GM12865 (cell line): ENCODE measurements at regions not wholly inside any gene's neighbourhood (a gene's known extent, or its start where the extent isn't known, plus 50 kb on each side); places are given as distances from the start of the nearest gene placed in this dataset.

Experiments
- DNase-seq: peaks from one replicate; pipeline ENCODE4 v3.0.0; 2010; ENCODE audit warnings: low read depth
- H3K4me3 ChIP-seq: 2 replicates; pipeline ENCODE4 v1.5.1; 2011; ENCODE audit warnings: mild to moderate bottlenecking, low read depth, low read length, control low read depth
- TF ChIP-seq, protein P1 (sequence below): IDR thresholded peaks from 2 replicates; pipeline ENCODE4 v1.5.1; 2011; ENCODE audit warnings: low read length, control low read depth, low read depth, inconsistent platforms; ENCODE audit not compliant: insufficient read depth; ENCODE audit errors: missing control alignments

DNA sequence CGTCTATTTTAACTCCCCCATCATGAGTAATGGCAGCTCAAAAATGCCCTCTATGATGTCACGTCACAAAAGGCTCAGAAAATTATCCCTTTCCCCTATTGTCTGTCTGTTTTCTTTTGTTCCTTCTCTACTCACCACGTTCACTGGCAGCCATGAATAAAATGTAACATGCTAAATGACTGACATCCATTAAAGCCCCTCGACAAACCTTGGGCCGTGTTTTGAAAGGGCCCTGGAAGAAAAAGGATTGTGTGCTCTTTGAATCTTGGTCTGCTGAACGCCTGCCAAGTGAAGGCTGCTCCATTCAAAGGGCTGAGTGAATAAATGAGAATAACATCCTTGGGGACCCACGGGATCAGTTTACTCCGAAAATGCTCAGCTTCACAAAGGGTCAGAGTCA, 118.7 kb downstream of the RPS12 start:
- no peak overlapping the region for H3K4me3 ChIP-seq
- no peak for DNase-seq
- TF ChIP-seq, protein P1, sequence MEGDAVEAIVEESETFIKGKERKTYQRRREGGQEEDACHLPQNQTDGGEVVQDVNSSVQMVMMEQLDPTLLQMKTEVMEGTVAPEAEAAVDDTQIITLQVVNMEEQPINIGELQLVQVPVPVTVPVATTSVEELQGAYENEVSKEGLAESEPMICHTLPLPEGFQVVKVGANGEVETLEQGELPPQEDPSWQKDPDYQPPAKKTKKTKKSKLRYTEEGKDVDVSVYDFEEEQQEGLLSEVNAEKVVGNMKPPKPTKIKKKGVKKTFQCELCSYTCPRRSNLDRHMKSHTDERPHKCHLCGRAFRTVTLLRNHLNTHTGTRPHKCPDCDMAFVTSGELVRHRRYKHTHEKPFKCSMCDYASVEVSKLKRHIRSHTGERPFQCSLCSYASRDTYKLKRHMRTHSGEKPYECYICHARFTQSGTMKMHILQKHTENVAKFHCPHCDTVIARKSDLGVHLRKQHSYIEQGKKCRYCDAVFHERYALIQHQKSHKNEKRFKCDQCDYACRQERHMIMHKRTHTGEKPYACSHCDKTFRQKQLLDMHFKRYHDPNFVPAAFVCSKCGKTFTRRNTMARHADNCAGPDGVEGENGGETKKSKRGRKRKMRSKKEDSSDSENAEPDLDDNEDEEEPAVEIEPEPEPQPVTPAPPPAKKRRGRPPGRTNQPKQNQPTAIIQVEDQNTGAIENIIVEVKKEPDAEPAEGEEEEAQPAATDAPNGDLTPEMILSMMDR = no peak

GRCh38 chr6:132934496-132934895, 120.1 kb downstream of the RPS12 start:
- TF ChIP-seq, protein P1 = no peak
- no peak for DNase-seq
- no peak overlapping the region for H3K4me3 ChIP-seq

- no peak overlapping the region for H3K4me3 ChIP-seq
- no peak for DNase-seq
- TF ChIP-seq, protein P1 = no peak
These were observed 122.3 kb downstream of the RPS12 start for GRCh38 chr6:132936646-132937045.

DNA sequence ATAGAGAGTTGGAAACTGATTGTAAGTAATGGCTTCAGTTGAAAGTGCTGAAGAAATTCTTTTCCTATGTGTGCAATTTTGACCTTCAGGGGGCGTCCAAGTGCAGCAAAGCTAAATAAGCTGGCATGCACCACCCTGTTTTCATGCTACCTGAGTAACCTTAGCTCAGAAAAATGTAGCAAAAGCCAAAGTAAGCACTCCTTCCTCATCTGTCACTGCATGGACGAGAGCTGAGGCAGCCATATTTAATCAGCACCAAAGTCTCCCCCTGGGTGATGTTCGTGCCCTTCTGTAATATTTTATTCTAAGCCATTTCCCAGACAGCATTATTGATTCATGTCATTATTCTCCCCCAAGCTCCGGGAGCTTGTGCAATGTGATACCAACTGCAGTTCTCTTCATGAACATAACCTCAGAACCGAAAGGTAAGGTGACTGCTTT, 123.1 kb downstream of the RPS12 start:
- peak; percentile 36 for DNase-seq
- TF ChIP-seq, protein P1 = peak; percentile 59
- no peak overlapping the region for H3K4me3 ChIP-seq

GRCh38 chr6:132948889-132949288, 134.5 kb downstream of the RPS12 start:
- no peak for DNase-seq
- no peak overlapping the region for H3K4me3 ChIP-seq
- TF ChIP-seq, protein P1 = no peak

DNA sequence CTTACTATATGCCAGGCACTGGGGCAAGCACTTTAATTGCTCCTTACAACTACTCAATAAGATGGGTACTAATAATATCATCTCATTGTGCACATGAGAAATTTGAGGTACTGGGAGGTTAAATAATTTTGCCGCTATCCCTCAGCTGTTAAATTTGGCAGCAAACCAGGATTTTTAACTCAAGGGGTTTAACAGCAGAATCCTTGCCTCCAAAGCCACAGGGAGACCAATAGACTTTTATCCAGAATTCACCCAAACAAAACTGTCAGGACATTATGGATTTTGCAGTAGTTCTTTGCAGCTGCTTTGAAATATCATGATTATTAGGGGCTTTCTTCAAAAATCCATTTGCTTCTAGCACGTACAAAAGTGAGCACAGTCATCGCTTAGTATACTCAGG, 136.2 kb downstream of the RPS12 start:
- no peak overlapping the region for H3K4me3 ChIP-seq
- DNase-seq = no peak
- TF ChIP-seq, protein P1 = no peak

GRCh38 chr6:132952031-132952867, 137.9 kb downstream of the RPS12 start:
- TF ChIP-seq, protein P1 = no peak
- no peak overlapping the region for H3K4me3 ChIP-seq
- DNase-seq = no peak
